ENCODE measurements at regions not wholly inside any gene's neighbourhood (a gene's known extent, or its start where the extent isn't known, plus 50 kb on each side); places are given as distances from the start of the nearest gene placed in this dataset.
"Not testable (repeated sequence)": the region's sequence is repeated elsewhere in the genome, so short reads cannot be mapped to it uniquely, and the experiment has no call there.

GRCh38 chr10:130711072-130711471 lies 574.9 kb downstream of the GLRX3 start:
- no peak overlapping the region for H3K4me3 ChIP-seq (ENCODE audit: low read depth, low read length)
- TF ChIP-seq, protein P1, sequence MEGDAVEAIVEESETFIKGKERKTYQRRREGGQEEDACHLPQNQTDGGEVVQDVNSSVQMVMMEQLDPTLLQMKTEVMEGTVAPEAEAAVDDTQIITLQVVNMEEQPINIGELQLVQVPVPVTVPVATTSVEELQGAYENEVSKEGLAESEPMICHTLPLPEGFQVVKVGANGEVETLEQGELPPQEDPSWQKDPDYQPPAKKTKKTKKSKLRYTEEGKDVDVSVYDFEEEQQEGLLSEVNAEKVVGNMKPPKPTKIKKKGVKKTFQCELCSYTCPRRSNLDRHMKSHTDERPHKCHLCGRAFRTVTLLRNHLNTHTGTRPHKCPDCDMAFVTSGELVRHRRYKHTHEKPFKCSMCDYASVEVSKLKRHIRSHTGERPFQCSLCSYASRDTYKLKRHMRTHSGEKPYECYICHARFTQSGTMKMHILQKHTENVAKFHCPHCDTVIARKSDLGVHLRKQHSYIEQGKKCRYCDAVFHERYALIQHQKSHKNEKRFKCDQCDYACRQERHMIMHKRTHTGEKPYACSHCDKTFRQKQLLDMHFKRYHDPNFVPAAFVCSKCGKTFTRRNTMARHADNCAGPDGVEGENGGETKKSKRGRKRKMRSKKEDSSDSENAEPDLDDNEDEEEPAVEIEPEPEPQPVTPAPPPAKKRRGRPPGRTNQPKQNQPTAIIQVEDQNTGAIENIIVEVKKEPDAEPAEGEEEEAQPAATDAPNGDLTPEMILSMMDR (IDR thresholded peaks at IDR 0.05; ENCODE audit: low read depth, low read length), result no peak
- no peak for DNase-seq (ENCODE audit: low read depth, low spot score)
- in situ Hi-C loops (cut with HindIII; ENCODE audit: low sequenced_read_pairs), result no loop called here

GRCh38 chr10:130713135-130713534 lies 576.9 kb downstream of the GLRX3 start:
- in situ Hi-C loops (cut with HindIII; ENCODE audit: low sequenced_read_pairs), result no loop called here
- TF ChIP-seq, protein P1 (IDR thresholded peaks at IDR 0.05; ENCODE audit: low read depth, low read length), result no peak
- H3K4me3 ChIP-seq (ENCODE audit: low read depth, low read length), result no peak overlapping the region
- DNase-seq (ENCODE audit: low read depth, low spot score), result no peak

GRCh38 chr10:130713731-130714130 lies 577.5 kb downstream of the GLRX3 start:
- no peak overlapping the region for H3K4me3 ChIP-seq (ENCODE audit: low read depth, low read length)
- no peak for DNase-seq (ENCODE audit: low read depth, low spot score)
- TF ChIP-seq, protein P1 (IDR thresholded peaks at IDR 0.05; ENCODE audit: low read depth, low read length), result no peak
- in situ Hi-C loops (cut with HindIII; ENCODE audit: low sequenced_read_pairs), result no loop called here

DNA sequence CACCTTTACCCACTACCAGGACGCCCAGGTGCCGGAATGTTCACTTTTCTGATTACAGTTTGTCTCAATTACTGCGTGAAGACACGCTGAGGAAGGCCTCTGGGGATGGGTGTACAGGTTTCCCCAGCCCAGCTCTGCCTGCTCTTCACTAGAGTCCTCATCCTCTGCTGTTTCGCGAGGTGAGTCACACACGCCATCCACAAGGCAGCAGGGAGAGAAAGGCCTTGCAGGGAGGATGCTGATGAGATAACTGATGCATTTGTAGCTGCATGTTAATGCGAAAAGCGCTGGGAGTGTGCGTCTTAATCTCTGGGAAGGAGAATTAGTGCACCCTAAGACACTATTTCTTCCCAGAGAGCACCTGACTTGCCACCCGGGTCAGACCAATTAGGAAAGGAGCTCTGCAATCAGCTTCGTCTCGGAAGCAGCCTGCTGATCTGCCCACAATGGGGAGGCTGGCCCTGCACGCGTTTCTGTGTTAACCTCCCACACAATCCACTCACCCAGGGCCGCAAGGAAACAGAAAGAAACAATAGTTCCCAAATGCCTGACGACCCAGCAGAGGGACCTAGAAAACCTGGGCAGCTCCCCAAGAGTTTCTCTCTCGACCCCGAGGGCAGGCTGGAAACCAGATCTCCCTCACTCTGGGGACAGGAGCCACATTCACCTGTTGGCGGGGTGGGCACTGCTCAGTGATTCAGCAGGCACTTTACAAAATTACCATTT lies 578.7 kb downstream of the GLRX3 start:
- TF ChIP-seq, protein P1 (IDR thresholded peaks at IDR 0.05; ENCODE audit: low read depth, low read length), result no peak
- DNase-seq (ENCODE audit: low read depth, low spot score), result no peak
- in situ Hi-C loops (cut with HindIII; ENCODE audit: low sequenced_read_pairs), result no loop called here

GRCh38 chr10:130715686-130716670 lies 579.8 kb downstream of the GLRX3 start:
- no peak overlapping the region for H3K4me3 ChIP-seq (ENCODE audit: low read depth, low read length)
- TF ChIP-seq, protein P1 (IDR thresholded peaks at IDR 0.05; ENCODE audit: low read depth, low read length), result no peak
- in situ Hi-C loops (cut with HindIII; ENCODE audit: low sequenced_read_pairs), result no loop called here
- DNase-seq (ENCODE audit: low read depth, low spot score), result no peak

More for the DNA sequence above, 578.7 kb downstream of the GLRX3 start:
- H3K4me3 ChIP-seq (ENCODE audit: low read depth, low read length), result no peak overlapping the region

DNA sequence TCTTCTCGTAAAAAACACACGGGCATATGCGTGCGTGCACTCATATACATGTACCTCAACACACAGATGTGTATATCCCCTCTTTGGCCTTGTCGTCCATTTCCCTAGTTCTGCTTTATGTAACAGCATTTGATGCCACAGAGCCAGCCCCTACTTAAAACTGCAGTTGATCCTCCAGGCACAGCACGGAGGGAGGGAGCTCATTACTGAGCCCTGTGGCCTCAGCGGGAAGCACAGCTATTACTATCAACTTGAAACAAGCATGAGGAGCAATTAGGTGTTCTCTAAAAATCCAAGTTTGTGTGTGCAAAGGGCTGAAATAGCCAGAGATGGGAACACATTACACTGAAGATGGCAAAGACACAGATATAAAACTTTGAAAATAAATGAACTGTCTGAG lies 580.9 kb downstream of the GLRX3 start:
- TF ChIP-seq, protein P1 (IDR thresholded peaks at IDR 0.05; ENCODE audit: low read depth, low read length), result no peak
- in situ Hi-C loops (cut with HindIII; ENCODE audit: low sequenced_read_pairs), result no loop called here

GRCh38 chr10:130718744-130719447 lies 582.7 kb downstream of the GLRX3 start:
- H3K4me3 ChIP-seq (ENCODE audit: low read depth, low read length); DNase-seq (ENCODE audit: low read depth, low spot score); in situ Hi-C loops (cut with HindIII; ENCODE audit: low sequenced_read_pairs): not testable (repeated sequence)

More for the DNA sequence above, 580.9 kb downstream of the GLRX3 start:
- DNase-seq (ENCODE audit: low read depth, low spot score), result no peak
- H3K4me3 ChIP-seq (ENCODE audit: low read depth, low read length), result no peak overlapping the region
